ENCODE measurements at regions not wholly inside any gene's neighbourhood (a gene's known extent, or its start where the extent isn't known, plus 50 kb on each side); places are given as distances from the start of the nearest gene placed in this dataset.

DNA sequence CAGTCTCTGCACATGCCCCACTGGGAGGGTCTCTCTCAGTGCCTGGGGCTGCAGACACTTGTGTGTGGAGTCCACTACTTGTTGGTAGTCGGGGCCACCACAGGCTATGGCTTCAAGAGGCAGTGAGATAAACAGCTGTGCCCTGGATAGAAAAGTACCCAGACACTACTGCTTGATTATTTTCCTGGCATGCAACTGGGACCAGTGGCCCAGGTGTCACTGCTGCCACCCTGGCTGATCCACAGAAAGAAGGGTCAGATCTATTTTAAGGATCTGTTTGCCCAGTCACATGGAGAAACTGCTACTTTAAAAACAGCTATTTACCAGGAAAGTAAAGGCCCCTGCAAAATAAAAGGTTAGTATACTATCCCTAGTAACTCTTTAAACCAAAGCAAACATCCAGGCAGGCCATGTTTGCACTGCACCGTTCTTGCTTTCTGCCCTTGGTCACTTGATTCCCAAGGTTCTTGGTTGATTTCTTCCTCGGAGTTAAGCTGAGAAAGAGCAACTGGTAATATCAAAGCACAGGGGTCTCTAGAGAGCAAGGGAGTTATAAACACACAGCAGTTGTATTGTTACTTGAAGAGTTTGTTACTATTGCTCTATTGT, 99.9 kb downstream of the GLUL start:
- DNase-seq (no peak), ATAC-seq (ENCODE audit: insufficient read depth, low FRiP score) (no peak)
- Histone ChIP-seq H3K9ac (ENCODE audit: insufficient read depth in 1 of 2, low read length in 2 of 2) (no peak overlapping the region), H3K9me3 (ENCODE audit: control insufficient read depth in 4 of 4, insufficient read depth in 3 of 4, low read length in 3 of 4) (no peaks in the 10 kb centered on the region), H3K4me3 (no peak overlapping the region), H3K4me1 (ENCODE audit: control insufficient read depth in 5 of 5, insufficient read depth in 5 of 5, low read length in 5 of 5) (peaks cover 0 to 23% (median 0%) of the 10 kb centered on the region in 5 donors), H3K27ac (ENCODE audit: low read depth in 1 of 2, low read length in 1 of 2) (no peak overlapping the region), H3K36me3 (ENCODE audit: control insufficient read depth in 4 of 4, insufficient read depth in 4 of 4, low read length in 4 of 4) (no peaks in the 10 kb centered on the region), H3K27me3 (ENCODE audit: control insufficient read depth in 3 of 3, insufficient read depth in 3 of 3, low read length in 2 of 3) (no peaks in the 10 kb centered on the region)
- TF ChIP-seq, protein P1, sequence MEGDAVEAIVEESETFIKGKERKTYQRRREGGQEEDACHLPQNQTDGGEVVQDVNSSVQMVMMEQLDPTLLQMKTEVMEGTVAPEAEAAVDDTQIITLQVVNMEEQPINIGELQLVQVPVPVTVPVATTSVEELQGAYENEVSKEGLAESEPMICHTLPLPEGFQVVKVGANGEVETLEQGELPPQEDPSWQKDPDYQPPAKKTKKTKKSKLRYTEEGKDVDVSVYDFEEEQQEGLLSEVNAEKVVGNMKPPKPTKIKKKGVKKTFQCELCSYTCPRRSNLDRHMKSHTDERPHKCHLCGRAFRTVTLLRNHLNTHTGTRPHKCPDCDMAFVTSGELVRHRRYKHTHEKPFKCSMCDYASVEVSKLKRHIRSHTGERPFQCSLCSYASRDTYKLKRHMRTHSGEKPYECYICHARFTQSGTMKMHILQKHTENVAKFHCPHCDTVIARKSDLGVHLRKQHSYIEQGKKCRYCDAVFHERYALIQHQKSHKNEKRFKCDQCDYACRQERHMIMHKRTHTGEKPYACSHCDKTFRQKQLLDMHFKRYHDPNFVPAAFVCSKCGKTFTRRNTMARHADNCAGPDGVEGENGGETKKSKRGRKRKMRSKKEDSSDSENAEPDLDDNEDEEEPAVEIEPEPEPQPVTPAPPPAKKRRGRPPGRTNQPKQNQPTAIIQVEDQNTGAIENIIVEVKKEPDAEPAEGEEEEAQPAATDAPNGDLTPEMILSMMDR (IDR thresholded peaks at IDR 0.05; ENCODE audit: control extremely low read depth, extremely low read depth) = no peak
- 70 to 86% methylated on average over 3 of the region's 3 CpGs for WGBS, 2 donors

DNA sequence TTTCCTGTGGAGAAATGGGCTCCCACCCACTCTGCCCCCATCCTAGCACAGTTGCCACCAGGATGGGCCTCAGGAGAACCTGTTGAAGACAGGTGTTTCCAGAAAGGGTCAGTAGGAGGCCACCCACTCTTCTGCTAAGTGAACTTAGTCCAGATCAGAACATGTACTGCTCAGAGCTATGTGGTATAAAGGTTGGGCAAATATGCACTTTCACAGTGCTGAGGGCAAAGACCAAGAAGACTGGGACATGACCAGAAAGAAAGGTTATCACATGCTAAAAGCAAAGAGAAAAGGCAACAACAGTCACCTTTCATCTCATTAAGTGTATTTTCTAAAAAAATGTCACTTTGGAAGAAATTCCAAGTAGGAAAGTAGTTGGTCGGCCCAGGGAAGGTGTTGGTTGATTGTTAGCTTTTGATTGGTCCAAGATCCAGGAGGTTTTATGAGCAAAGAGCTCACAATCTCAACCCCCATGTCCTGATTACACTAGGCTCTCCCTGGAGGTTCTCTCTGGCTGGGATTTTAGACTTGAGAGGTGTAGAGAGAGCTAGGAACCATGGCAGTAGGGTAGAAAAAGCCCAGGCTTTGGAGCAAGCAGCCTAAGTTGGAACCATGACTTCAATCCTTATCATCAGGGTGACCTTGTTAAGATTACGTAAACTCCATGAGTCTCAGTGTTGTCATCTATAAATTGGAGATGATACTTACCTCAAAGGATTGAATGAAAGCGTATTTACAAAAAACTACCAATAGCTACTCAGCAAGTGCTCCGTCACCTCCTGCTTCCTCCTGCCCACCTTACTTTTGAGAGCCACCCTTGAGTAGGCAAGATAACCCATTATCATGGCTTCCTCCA, 102.6 kb downstream of the GLUL start:
- no peak for DNase-seq
- Histone ChIP-seq H3K9me3 (ENCODE audit: control insufficient read depth in 4 of 4, insufficient read depth in 3 of 4, low read length in 3 of 4) (no peaks in the 10 kb centered on the region), H3K27ac (ENCODE audit: low read depth in 1 of 2, low read length in 1 of 2) (peak overlapping the region in 1 of 2 donors; percentile 89), H3K4me3 (no peak overlapping the region), H3K4me1 (ENCODE audit: control insufficient read depth in 5 of 5, insufficient read depth in 5 of 5, low read length in 5 of 5) (peaks cover 0 to 23% (median 0%) of the 10 kb centered on the region in 5 donors), H3K27me3 (ENCODE audit: control insufficient read depth in 3 of 3, insufficient read depth in 3 of 3, low read length in 2 of 3) (no peaks in the 10 kb centered on the region), H3K36me3 (ENCODE audit: control insufficient read depth in 4 of 4, insufficient read depth in 4 of 4, low read length in 4 of 4) (no peaks in the 10 kb centered on the region), H3K9ac (ENCODE audit: insufficient read depth in 1 of 2, low read length in 2 of 2) (no peak overlapping the region)
- no peak for ATAC-seq (ENCODE audit: insufficient read depth, low FRiP score)
- WGBS, 2 donors = 94 to 96% methylated on average over 4 of the region's 4 CpGs
- TF ChIP-seq, protein P1 (IDR thresholded peaks at IDR 0.05; ENCODE audit: control extremely low read depth, extremely low read depth) = no peak

DNA sequence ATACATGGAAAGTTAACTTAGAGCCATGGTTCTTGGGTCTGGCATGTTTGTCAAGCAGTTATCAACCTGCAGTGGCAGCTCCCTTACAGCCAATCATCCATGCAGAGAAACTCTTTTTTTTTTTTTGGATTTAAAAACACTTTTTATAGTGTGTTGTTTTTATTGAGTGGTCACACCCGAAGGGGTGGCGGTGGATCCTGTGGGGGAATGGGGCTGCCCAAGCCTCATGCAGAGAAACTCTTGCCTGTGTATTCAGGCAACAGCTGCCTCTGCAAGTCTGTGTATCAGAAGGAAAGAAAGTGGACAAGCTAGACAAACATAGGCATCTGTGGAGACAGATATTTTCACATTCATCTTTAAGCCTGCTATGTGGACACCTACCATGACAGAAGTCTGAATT, 104.8 kb downstream of the GLUL start:
- 98 to 100% methylated on average over 2 of the region's 2 CpGs for WGBS, 2 donors
- ATAC-seq (ENCODE audit: insufficient read depth, low FRiP score) = no peak
- DNase-seq = no peak
- Histone ChIP-seq H3K9ac (ENCODE audit: insufficient read depth in 1 of 2, low read length in 2 of 2) (no peak overlapping the region), H3K27ac (ENCODE audit: low read depth in 1 of 2, low read length in 1 of 2) (no peak overlapping the region), H3K4me3 (no peak overlapping the region), H3K4me1 (ENCODE audit: control insufficient read depth in 5 of 5, insufficient read depth in 5 of 5, low read length in 5 of 5) (peaks cover 0 to 21% (median 0%) of the 10 kb centered on the region in 5 donors), H3K9me3 (ENCODE audit: control insufficient read depth in 4 of 4, insufficient read depth in 3 of 4, low read length in 3 of 4) (no peaks in the 10 kb centered on the region), H3K36me3 (ENCODE audit: control insufficient read depth in 4 of 4, insufficient read depth in 4 of 4, low read length in 4 of 4) (no peaks in the 10 kb centered on the region), H3K27me3 (ENCODE audit: control insufficient read depth in 3 of 3, insufficient read depth in 3 of 3, low read length in 2 of 3) (no peaks in the 10 kb centered on the region)
- TF ChIP-seq, protein P1 (IDR thresholded peaks at IDR 0.05; ENCODE audit: control extremely low read depth, extremely low read depth) = no peak

Measured in lung (tissue), 11 donors.